ENCODE measurements at regions not wholly inside any gene's neighbourhood (a gene's known extent, or its start where the extent isn't known, plus 50 kb on each side); places are given as distances from the start of the nearest gene placed in this dataset.

DNA sequence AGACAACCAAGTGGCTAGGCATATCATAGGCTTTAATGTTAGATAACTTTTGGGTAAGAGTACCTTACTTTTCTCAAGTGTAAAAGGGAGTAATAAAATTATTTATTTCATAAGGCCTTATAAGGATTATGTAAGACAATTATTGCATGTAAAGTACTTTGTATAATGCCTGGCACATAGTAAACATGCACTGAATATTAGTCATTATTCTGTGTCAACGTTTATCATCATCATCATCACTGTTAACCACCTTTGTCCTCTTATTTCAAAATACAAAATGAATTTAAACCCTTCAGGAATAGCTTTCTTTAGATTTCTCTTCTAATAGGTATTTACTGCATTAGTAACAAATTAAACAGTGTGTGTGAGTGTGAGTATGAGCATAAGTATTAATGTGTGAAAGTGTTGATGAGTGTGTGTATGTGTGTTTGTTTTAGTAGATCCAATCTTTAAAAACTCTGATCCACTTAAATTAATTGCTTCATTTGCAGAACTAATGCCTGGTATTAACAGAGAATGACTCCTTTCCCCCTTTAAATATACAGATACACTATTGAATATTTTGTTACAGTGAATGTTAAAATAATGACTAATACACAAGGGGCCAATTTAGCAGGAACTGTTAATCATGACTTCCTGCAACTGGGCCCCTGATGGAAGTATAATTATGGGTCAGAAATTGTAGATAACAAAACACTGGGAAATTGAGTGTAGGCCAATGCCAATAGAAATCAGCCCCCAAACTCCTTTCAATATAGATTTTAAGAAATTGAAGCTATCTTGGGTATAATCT lies 213.3 kb upstream of the FZD8 start:
- TF ChIP-seq, protein P1, sequence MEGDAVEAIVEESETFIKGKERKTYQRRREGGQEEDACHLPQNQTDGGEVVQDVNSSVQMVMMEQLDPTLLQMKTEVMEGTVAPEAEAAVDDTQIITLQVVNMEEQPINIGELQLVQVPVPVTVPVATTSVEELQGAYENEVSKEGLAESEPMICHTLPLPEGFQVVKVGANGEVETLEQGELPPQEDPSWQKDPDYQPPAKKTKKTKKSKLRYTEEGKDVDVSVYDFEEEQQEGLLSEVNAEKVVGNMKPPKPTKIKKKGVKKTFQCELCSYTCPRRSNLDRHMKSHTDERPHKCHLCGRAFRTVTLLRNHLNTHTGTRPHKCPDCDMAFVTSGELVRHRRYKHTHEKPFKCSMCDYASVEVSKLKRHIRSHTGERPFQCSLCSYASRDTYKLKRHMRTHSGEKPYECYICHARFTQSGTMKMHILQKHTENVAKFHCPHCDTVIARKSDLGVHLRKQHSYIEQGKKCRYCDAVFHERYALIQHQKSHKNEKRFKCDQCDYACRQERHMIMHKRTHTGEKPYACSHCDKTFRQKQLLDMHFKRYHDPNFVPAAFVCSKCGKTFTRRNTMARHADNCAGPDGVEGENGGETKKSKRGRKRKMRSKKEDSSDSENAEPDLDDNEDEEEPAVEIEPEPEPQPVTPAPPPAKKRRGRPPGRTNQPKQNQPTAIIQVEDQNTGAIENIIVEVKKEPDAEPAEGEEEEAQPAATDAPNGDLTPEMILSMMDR (IDR thresholded peaks at IDR 0.05; ENCODE audit: insufficient read depth, low read depth, low read length), result no peak
- TF ChIP-seq EZH2 (IDR thresholded peaks at IDR 0.05; ENCODE audit: insufficient read depth, low read length), result no peak

All from astrocyte (in vitro differentiated cells and primary cell).